OCI-LY3 (cell line): ENCODE measurements at regions not wholly inside any gene's neighbourhood (a gene's known extent, or its start where the extent isn't known, plus 50 kb on each side); places are given as distances from the start of the nearest gene placed in this dataset.

ENCODE experiments used
- H2AFZ ChIP-seq: fragments of 200-600, 300-600 bp; shearing (Covaris generic); 2 replicates; pipeline ENCODE4 v1.6.0; 2014; ENCODE audit warnings: antibody characterized with exemption, low read depth, low read length
- H3K27ac ChIP-seq: fragments of 200-600, 300-600 bp; sonication (generic); 2 replicates; pipeline ENCODE4 v1.5.1; 2014; ENCODE audit warnings: mild to moderate bottlenecking, low read length, moderate library complexity, mixed read lengths
- H3K27me3 ChIP-seq: fragments of 200-600, 300-600 bp; sonication (generic); 2 replicates; pipeline ENCODE4 v1.6.1; 2014; ENCODE audit warnings: low read depth, low read length, mixed read lengths
- H3K36me3 ChIP-seq: fragments of 200-600, 300-600 bp; sonication (generic); replicated peaks from 2 replicates; pipeline ENCODE3; 2014; ENCODE audit warnings: low read depth, low read length, mixed read lengths
- H3K4me1 ChIP-seq: fragments of 300-600, 200-600 bp; sonication (generic); 2 replicates; pipeline ENCODE4 v1.6.1; 2014; ENCODE audit warnings: low read length, mixed read lengths
- H3K4me2 ChIP-seq: fragments of 200-600, 300-600 bp; sonication (generic); 2 replicates; pipeline ENCODE4 v1.6.1; 2014; ENCODE audit warnings: low read length, mixed read lengths
- H3K4me3 ChIP-seq: fragments of 300-600, 200-600 bp; sonication (generic); 2 replicates; pipeline ENCODE4 v1.5.1; 2014; ENCODE audit warnings: antibody characterized with exemption, mild to moderate bottlenecking, low read length, moderate library complexity
- H3K79me2 ChIP-seq: fragments of 300-600, 200-600 bp; shearing (Covaris generic); 2 replicates; pipeline ENCODE4 v1.6.1; 2014; ENCODE audit warnings: mild to moderate bottlenecking, low read length, mixed read lengths
- H3K9ac ChIP-seq: fragments of 300-600, 200-600 bp; shearing (Covaris generic); 2 replicates; pipeline ENCODE4 v1.6.0; 2014; ENCODE audit warnings: mild to moderate bottlenecking, low read length, moderate library complexity
- H3K9me3 ChIP-seq: fragments of 200-600, 300-600 bp; shearing (Covaris generic); 2 replicates; pipeline ENCODE4 v1.6.1; 2014; ENCODE audit warnings: low read length, mixed read lengths; ENCODE audit not compliant: insufficient read depth
- H4K20me1 ChIP-seq: fragments of 200-600, 300-600 bp; sonication (generic); 2 replicates; pipeline ENCODE4 v1.6.1; 2016; ENCODE audit warnings: low read length, mixed read lengths; ENCODE audit not compliant: insufficient read depth
- EZH2phosphoT487 ChIP-seq: fragments of 200-600 bp; shearing (Covaris generic); IDR thresholded peaks from 2 replicates; pipeline ENCODE4 v1.6.1; 2018; ENCODE audit warnings: antibody characterized with exemption, mixed run types, low read depth
- TF ChIP-seq, protein P1 (sequence below): fragments of 200-600, 300-600 bp; sonication (generic); IDR thresholded peaks from 2 replicates; pipeline ENCODE4 v1.5.1; 2014; ENCODE audit warnings: antibody characterized with exemption, low read length, low read depth

DNA sequence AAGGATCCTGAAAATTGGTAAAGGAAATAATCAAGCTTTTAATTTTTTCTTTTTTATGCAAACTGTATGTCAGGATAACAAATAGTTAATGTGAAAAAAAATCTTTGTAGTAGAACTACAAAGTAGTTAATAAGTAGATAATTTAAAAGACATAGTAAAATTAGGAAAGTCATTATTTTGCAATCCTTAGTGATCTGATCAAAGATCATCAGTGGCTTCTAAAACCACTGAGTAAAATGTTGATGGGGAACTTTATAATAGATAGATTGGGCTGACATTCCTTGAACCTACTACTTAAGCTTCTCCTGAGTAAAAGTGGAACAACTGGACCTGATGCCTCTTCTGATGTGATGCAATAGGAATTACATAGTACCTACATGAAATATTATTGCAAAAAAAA is 119.0 kb upstream of the TMTC2 start:
- H4K20me1 ChIP-seq = no peaks in the 10 kb centered on the region
- no peak overlapping the region for H3K4me3 ChIP-seq
- H3K9ac ChIP-seq = no peak overlapping the region
- H3K4me2 ChIP-seq = no peak overlapping the region
- no peak overlapping the region for H2AFZ ChIP-seq
- H3K27ac ChIP-seq = no peak overlapping the region
- H3K27me3 ChIP-seq = no peaks in the 10 kb centered on the region
- no peaks in the 10 kb centered on the region for H3K9me3 ChIP-seq
- TF ChIP-seq, protein P1, sequence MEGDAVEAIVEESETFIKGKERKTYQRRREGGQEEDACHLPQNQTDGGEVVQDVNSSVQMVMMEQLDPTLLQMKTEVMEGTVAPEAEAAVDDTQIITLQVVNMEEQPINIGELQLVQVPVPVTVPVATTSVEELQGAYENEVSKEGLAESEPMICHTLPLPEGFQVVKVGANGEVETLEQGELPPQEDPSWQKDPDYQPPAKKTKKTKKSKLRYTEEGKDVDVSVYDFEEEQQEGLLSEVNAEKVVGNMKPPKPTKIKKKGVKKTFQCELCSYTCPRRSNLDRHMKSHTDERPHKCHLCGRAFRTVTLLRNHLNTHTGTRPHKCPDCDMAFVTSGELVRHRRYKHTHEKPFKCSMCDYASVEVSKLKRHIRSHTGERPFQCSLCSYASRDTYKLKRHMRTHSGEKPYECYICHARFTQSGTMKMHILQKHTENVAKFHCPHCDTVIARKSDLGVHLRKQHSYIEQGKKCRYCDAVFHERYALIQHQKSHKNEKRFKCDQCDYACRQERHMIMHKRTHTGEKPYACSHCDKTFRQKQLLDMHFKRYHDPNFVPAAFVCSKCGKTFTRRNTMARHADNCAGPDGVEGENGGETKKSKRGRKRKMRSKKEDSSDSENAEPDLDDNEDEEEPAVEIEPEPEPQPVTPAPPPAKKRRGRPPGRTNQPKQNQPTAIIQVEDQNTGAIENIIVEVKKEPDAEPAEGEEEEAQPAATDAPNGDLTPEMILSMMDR = no peak
- no peak for TF ChIP-seq EZH2phosphoT487
- H3K4me1 ChIP-seq = no peaks in the 10 kb centered on the region
- H3K79me2 ChIP-seq = no peaks in the 10 kb centered on the region
- H3K36me3 ChIP-seq = no peaks in the 10 kb centered on the region

GRCh38 chr12:82574191-82574590 is 112.5 kb upstream of the TMTC2 start:
- H3K4me3 ChIP-seq = no peak overlapping the region
- H3K9me3 ChIP-seq = no peaks in the 10 kb centered on the region
- no peaks in the 10 kb centered on the region for H3K79me2 ChIP-seq
- no peaks in the 10 kb centered on the region for H3K36me3 ChIP-seq
- no peak overlapping the region for H3K9ac ChIP-seq
- H2AFZ ChIP-seq = no peak overlapping the region
- H3K27ac ChIP-seq = no peak overlapping the region
- H4K20me1 ChIP-seq = no peaks in the 10 kb centered on the region
- no peak overlapping the region for H3K4me2 ChIP-seq
- no peaks in the 10 kb centered on the region for H3K27me3 ChIP-seq
- no peaks in the 10 kb centered on the region for H3K4me1 ChIP-seq
- TF ChIP-seq, protein P1 = no peak
- TF ChIP-seq EZH2phosphoT487 = no peak

DNA sequence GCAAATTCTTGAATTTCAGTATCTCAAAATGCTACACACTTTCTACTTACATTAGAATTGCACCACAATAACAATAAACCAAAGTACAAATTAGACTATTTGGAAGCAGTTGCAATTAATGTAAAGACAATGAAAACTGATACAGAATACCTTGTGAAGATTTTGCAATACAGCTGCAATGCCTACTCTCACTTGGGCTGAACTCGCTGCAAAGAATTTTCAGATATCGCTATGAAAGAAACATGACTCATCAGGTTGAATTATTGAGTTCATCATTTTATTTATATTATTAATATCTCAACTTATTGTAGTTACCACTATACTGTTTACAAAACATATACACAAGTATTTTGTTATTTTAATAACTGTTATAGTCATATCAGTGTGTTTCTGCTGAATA is 108.0 kb upstream of the TMTC2 start:
- no peak for TF ChIP-seq EZH2phosphoT487
- TF ChIP-seq, protein P1 = no peak
- Histone ChIP-seq H2AFZ (no peak overlapping the region), H3K4me2 (no peak overlapping the region), H3K4me1 (no peaks in the 10 kb centered on the region), H3K79me2 (no peaks in the 10 kb centered on the region), H4K20me1 (no peaks in the 10 kb centered on the region), H3K9me3 (no peaks in the 10 kb centered on the region), H3K4me3 (no peak overlapping the region), H3K27me3 (no peaks in the 10 kb centered on the region), H3K9ac (no peak overlapping the region), H3K36me3 (no peaks in the 10 kb centered on the region), H3K27ac (no peak overlapping the region)

- Histone ChIP-seq H3K27ac (no peak overlapping the region), H3K9ac (no peak overlapping the region), H3K79me2 (no peaks in the 10 kb centered on the region), H3K27me3 (no peaks in the 10 kb centered on the region), H3K4me1 (no peaks in the 10 kb centered on the region), H3K4me3 (no peak overlapping the region), H3K4me2 (no peak overlapping the region), H4K20me1 (no peaks in the 10 kb centered on the region), H3K36me3 (no peaks in the 10 kb centered on the region), H3K9me3 (no peaks in the 10 kb centered on the region), H2AFZ (no peak overlapping the region)
- TF ChIP-seq EZH2phosphoT487 = no peak
- TF ChIP-seq, protein P1 = no peak
Measured at GRCh38 chr12:82583756-82584155, 103.0 kb upstream of the TMTC2 start.
